ENCODE measurements at regions not wholly inside any gene's neighbourhood (a gene's known extent, or its start where the extent isn't known, plus 50 kb on each side); places are given as distances from the start of the nearest gene placed in this dataset.
"Not testable (repeated sequence)": the region's sequence is repeated elsewhere in the genome, so short reads cannot be mapped to it uniquely, and the experiment has no call there.

- no peak for DNase-seq (ENCODE audit: low read depth)
- TF ChIP-seq CTCF (conservative IDR thresholded peaks at IDR 0.05; ENCODE audit: low read depth, low read length) = no peak
Observed at GRCh38 chr4:116143198-116143597, 942.2 kb downstream of the TRAM1L1 start.

DNA sequence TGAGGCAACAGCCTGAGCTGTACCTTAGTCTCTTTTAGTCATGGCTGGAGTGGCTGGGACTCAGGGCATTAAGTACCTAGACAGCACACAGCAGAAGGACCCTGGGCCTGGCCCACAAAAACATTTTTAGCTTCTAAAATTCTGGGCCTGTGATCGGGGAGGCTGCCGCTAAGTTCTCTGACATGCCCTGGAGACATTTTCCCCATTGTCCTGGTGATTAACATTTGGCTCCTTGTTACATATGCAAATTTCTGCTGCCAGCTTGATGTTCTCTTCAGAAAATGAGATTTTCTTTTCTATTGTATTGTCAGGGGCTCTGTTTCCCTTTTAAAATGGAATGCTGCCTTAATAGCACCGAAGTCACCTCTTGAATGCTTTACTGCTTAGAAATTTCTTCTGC lies 952.4 kb downstream of the TRAM1L1 start:
- no peak for DNase-seq (ENCODE audit: low read depth)
- TF ChIP-seq CTCF (conservative IDR thresholded peaks at IDR 0.05; ENCODE audit: low read depth, low read length) = no peak
- H3K4me3 ChIP-seq (ENCODE audit: low read depth, low read length) = no peak overlapping the region

More at GRCh38 chr4:116143198-116143597, 942.2 kb downstream of the TRAM1L1 start:
- H3K4me3 ChIP-seq (ENCODE audit: low read depth, low read length) = no peak overlapping the region

GRCh38 chr4:116126794-116127193 lies 958.6 kb downstream of the TRAM1L1 start:
- no peak for TF ChIP-seq CTCF (conservative IDR thresholded peaks at IDR 0.05; ENCODE audit: low read depth, low read length)
- DNase-seq (ENCODE audit: low read depth) = no peak
- no peak overlapping the region for H3K4me3 ChIP-seq (ENCODE audit: low read depth, low read length)

DNA sequence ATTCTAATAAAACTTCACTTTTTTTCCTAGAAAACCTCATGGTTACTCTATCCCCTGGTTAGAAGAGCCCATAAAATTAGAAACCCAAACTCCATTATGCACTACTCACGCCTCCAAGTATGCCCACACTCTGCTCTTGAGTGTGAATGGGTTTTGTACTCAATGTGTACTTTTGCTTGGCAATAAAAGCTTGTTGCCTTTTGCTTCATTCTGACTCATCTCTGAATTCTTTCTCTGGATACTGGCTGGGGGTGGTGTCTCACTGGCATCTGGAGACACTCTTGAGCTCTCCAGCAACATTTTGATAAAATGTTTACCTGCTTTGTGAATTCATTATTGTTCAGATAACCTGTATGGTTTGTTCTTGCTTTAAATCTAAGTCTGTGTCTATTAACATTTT lies 963.3 kb downstream of the TRAM1L1 start:
- TF ChIP-seq CTCF (conservative IDR thresholded peaks at IDR 0.05; ENCODE audit: low read depth, low read length) = no peak
- H3K4me3 ChIP-seq (ENCODE audit: low read depth, low read length) = no peak overlapping the region
- peak; percentile 5 for DNase-seq (ENCODE audit: low read depth)

- DNase-seq (ENCODE audit: low read depth) = peak; percentile 8
- TF ChIP-seq CTCF (conservative IDR thresholded peaks at IDR 0.05; ENCODE audit: low read depth, low read length) = no peak
- no peak overlapping the region for H3K4me3 ChIP-seq (ENCODE audit: low read depth, low read length)
Observed at GRCh38 chr4:116118221-116118620, 967.2 kb downstream of the TRAM1L1 start.

GRCh38 chr4:116112861-116113260 lies 972.5 kb downstream of the TRAM1L1 start:
- not testable (repeated sequence) for H3K4me3 ChIP-seq (ENCODE audit: low read depth, low read length); DNase-seq (ENCODE audit: low read depth)

DNA sequence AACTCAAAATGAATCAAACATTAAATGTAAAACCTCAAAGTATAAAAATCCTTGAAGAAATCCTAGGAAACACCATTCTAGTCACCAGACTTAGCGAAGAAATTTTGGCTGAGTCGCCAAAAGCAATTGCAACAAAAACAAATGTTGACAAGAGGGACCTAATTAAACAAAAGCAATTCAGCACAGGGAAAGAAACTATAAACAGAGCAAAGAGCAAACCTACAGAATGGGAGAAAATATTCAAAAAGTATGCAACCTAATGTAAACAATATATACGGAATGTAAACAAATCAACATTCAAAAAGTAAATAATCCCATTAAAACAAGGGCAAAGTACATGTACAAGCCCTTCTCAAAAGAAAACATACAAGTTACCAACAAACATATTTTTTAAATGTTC lies 974.7 kb downstream of the TRAM1L1 start:
- no peak for TF ChIP-seq CTCF (conservative IDR thresholded peaks at IDR 0.05; ENCODE audit: low read depth, low read length)
- H3K4me3 ChIP-seq (ENCODE audit: low read depth, low read length) = no peak overlapping the region
- DNase-seq (ENCODE audit: low read depth) = no peak

DNA sequence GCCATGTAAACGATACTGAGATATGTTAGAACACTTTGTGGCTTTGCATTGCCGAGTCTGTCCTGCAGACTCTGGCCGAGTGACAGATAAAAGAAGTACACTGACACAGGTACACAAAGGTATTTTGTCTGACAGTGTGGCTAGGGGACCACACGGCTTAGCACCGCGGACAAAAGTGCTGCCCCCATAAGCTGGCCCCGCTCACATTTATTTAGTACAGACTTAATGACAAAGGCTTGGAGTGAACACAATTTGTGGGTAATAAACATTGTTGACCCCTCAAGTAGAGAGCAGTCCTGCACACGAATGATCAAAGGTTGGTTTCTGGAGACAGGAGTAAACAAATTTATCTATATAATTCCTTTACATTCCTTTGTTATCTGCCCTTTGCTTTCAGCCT lies 976.8 kb downstream of the TRAM1L1 start:
- H3K4me3 ChIP-seq (ENCODE audit: low read depth, low read length) = no peak overlapping the region
- no peak for TF ChIP-seq CTCF (conservative IDR thresholded peaks at IDR 0.05; ENCODE audit: low read depth, low read length)
- no peak for DNase-seq (ENCODE audit: low read depth)
